A549 (cell line): ENCODE measurements at regions not wholly inside any gene's neighbourhood (a gene's known extent, or its start where the extent isn't known, plus 50 kb on each side); places are given as distances from the start of the nearest gene placed in this dataset.

Experiments
- MAZ ChIP-seq: fragments of 150-350 bp; IDR thresholded peaks from 2 replicates; pipeline ENCODE4 v1.6.1; 2014; ENCODE audit warnings: antibody characterized with exemption, low read depth, low read length, borderline replicate concordance
- POLR2A ChIP-seq: IDR thresholded peaks from 2 replicates; pipeline ENCODE4 v1.6.1; 2012; ENCODE audit warnings: mild to moderate bottlenecking, low read length
- RAD21 ChIP-seq, 2 experiments: fragments of >200 bp in 1 of 2; sonication (Bioruptor Twin) in 1 of 2; formaldehyde crosslinking in 1 of 2; IDR thresholded peaks in 1 of 2; conservative IDR thresholded peaks in 1 of 2; 2 replicates in 1 of 2; 3 replicates in 1 of 2; pipeline ENCODE4 v1.6.1; 2012 to 2018; ENCODE audit warnings: inconsistent platforms in 1 of 2

DNA sequence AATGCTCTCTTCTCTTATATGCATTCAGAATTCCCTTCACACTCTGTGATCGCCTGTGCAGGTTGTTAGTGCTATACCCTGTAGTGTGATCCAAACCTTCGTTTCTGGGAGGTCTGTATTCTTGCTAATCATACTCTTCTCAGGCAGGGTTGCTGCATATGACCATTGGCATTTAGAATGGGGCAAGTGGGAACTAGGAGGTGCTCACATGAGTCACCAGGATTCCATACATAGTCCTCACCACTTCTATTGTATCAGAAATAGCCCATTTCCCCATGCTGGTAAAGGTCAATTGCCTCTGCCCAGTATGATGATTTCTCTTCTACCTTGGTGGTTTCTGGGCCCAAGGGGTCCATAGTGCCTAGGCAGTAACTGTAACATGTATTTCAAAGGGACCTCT lies 443.5 kb upstream of the CDH6 start:
- TF ChIP-seq MAZ: no peak
- TF ChIP-seq RAD21 (conservative IDR thresholded peaks at IDR 0.05 in 1 of 2, IDR thresholded peaks at IDR 0.05 in 1 of 2): no peak
- TF ChIP-seq POLR2A: no peak
